HFFc6 (cell line): ENCODE measurements at regions not wholly inside any gene's neighbourhood (a gene's known extent, or its start where the extent isn't known, plus 50 kb on each side); places are given as distances from the start of the nearest gene placed in this dataset.
"Not testable (repeated sequence)": the region's sequence is repeated elsewhere in the genome, so short reads cannot be mapped to it uniquely, and the experiment has no call there.

Experiments
- DNase-seq: peaks from one replicate; pipeline ENCODE4 v3.0.0-alpha.2; 2018
- H3K27ac Mint-ChIP-seq: 2 replicates; pipeline ENCODE4 v1.8.0; 2020; ENCODE audit warnings: mild to moderate bottlenecking, mixed read lengths
- H3K27me3 Mint-ChIP-seq: 2 replicates; pipeline ENCODE4 v1.8.0; 2021; ENCODE audit warnings: mild to moderate bottlenecking, moderate library complexity, mixed read lengths; ENCODE audit not compliant: insufficient read depth
- H3K36me3 Mint-ChIP-seq: 2 replicates; pipeline ENCODE4 v1.8.0; 2021; ENCODE audit warnings: low read depth, mixed read lengths
- H3K4me1 Mint-ChIP-seq: 2 replicates; pipeline ENCODE4 v1.8.0; 2020; ENCODE audit warnings: low read depth, mixed read lengths
- H3K4me3 Mint-ChIP-seq: 2 replicates; pipeline ENCODE4 v1.8.0; 2020; ENCODE audit warnings: mild to moderate bottlenecking, moderate library complexity, mixed read lengths
- H3K9me3 Mint-ChIP-seq: 2 replicates; pipeline ENCODE4 v1.8.0; 2020; ENCODE audit warnings: mild to moderate bottlenecking, mixed read lengths
- TF ChIP-seq, protein P1 (sequence below): fragments of 200-600 bp; sonication (generic); IDR thresholded peaks from 2 replicates; pipeline ENCODE4 v1.5.0; 2021; ENCODE audit warnings: antibody characterized with exemption, mild to moderate bottlenecking

DNA sequence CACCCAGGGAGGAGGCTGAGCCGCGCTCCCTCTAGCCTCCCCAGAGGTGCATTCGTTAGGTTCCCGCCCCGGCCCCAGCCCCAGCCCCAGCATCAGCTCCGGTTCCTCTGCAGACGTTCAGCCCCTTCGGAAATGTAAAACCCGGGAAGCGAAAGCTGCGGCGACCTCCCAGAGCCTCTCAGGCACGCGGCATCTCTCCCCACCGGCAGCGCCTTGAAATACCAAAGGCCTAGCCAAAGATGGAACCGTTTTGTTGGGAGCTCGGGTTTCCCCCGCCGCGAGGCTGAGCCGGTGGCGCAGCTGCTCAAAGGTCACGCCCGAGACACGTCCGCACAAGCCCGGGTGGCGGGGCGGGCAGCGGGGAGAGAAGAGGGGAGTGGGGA, 77.8 kb upstream of the HES1 start:
- Mint-ChIP-seq H3K4me3 (peak overlapping the region; percentile 53), H3K36me3 (no peaks in the 10 kb centered on the region), H3K27me3 (peaks cover 4% of the 10 kb centered on the region; the same call in 1 of the 2 replicates), H3K27ac (peak overlapping the region; percentile 31; the same call in 1 of the 2 replicates), H3K4me1 (peaks cover 8% of the 10 kb centered on the region), H3K9me3 (no peaks in the 10 kb centered on the region)
- DNase-seq = no peak
- TF ChIP-seq, protein P1, sequence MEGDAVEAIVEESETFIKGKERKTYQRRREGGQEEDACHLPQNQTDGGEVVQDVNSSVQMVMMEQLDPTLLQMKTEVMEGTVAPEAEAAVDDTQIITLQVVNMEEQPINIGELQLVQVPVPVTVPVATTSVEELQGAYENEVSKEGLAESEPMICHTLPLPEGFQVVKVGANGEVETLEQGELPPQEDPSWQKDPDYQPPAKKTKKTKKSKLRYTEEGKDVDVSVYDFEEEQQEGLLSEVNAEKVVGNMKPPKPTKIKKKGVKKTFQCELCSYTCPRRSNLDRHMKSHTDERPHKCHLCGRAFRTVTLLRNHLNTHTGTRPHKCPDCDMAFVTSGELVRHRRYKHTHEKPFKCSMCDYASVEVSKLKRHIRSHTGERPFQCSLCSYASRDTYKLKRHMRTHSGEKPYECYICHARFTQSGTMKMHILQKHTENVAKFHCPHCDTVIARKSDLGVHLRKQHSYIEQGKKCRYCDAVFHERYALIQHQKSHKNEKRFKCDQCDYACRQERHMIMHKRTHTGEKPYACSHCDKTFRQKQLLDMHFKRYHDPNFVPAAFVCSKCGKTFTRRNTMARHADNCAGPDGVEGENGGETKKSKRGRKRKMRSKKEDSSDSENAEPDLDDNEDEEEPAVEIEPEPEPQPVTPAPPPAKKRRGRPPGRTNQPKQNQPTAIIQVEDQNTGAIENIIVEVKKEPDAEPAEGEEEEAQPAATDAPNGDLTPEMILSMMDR = no peak

DNA sequence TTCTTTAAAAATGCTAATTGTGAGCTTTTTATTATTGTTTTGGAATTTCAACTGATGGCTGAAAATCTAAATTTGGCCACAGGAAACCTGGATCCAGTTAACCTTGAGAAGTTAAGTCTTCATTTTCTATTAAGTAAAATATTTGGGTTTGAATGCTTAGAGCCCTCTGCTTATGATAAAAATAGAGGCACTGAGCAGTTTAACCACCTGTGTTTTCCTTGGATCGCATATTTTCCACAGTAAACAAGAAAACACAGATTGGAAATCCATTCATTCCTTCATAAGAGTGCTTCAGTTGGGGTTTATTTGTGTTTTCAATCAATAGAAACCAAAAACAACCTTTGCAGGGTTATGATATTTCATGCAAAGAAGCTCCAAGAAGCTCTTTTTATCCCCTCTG, 77.2 kb upstream of the HES1 start:
- H3K4me1 Mint-ChIP-seq = peaks cover 6% of the 10 kb centered on the region
- peak overlapping the region; percentile 53; the same call in 1 of the 2 replicates for H3K4me3 Mint-ChIP-seq
- no peak for DNase-seq

DNA sequence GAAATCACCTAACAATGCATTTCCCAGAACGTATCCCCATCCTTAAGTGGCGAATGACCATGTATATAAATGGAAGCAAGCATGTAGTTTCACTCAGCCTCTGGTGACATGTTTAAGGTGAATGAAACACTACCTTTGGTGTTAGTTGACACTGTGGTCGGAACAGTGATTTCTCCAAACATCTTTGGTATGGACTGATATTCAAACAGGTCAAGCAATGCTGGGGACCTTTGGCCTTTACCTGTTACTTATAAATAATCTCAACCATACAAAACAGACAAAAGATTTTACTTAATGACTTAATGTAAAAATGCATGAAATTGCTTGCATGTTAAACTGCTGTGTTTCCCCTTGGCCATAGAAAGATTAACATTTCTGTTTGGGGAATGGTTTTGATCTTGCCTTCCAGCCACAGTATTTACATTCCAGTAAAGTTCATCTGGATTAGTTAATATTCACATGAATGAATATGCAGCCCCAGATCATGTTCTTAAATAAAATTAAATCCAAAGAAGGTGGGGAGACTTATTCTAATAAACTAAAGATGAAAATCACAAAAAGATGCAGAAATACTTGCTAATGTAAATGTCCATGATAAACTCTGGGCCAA, 74.4 kb upstream of the HES1 start:
- Mint-ChIP-seq H3K36me3 (0 out of 2 replicates have a peak, but pooled peaks cover 4% of the 10 kb centered on the region), H3K9me3 (peaks cover 8% of the 10 kb centered on the region), H3K27me3 (peaks cover 9% of the 10 kb centered on the region), H3K4me3 (no peak overlapping the region), H3K27ac (no peak overlapping the region), H3K4me1 (peaks cover 6% of the 10 kb centered on the region)
- TF ChIP-seq, protein P1 = no peak
- no peak for DNase-seq

More for the DNA sequence above, 77.2 kb upstream of the HES1 start:
- H3K27ac Mint-ChIP-seq = no peak overlapping the region
- TF ChIP-seq, protein P1 = no peak
- H3K27me3 Mint-ChIP-seq = peaks cover 4% of the 10 kb centered on the region
- H3K9me3 Mint-ChIP-seq = no peaks in the 10 kb centered on the region
- H3K36me3 Mint-ChIP-seq = no peaks in the 10 kb centered on the region

DNA sequence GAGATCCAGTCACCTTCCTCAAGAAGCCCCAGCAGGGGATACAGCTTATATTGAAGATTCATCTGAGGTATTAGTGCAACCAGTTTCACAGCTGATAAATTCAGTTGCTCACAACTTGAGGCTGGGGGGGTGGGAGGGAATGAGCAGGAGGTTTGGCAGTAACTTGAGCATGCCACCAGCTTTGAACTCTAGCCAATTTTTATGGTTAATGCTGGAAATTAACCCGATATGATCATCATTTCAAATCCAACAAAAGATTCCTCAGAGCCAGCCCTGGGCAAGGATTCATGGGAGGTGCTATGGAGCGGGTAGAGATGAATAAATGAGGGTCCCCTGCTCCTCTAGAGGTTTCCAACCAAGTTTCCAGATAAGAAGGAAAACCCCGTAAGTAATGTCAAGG, 73.1 kb upstream of the HES1 start:
- H3K9me3 Mint-ChIP-seq = peaks cover 21% of the 10 kb centered on the region
- peaks cover 6% of the 10 kb centered on the region for H3K4me1 Mint-ChIP-seq
- peaks cover 9% of the 10 kb centered on the region for H3K27me3 Mint-ChIP-seq
- TF ChIP-seq, protein P1 = no peak
- H3K4me3 Mint-ChIP-seq = no peak overlapping the region
- peaks cover 12% of the 10 kb centered on the region; the same call in 1 of the 2 replicates for H3K36me3 Mint-ChIP-seq
- no peak for DNase-seq
- H3K27ac Mint-ChIP-seq = no peak overlapping the region

DNA sequence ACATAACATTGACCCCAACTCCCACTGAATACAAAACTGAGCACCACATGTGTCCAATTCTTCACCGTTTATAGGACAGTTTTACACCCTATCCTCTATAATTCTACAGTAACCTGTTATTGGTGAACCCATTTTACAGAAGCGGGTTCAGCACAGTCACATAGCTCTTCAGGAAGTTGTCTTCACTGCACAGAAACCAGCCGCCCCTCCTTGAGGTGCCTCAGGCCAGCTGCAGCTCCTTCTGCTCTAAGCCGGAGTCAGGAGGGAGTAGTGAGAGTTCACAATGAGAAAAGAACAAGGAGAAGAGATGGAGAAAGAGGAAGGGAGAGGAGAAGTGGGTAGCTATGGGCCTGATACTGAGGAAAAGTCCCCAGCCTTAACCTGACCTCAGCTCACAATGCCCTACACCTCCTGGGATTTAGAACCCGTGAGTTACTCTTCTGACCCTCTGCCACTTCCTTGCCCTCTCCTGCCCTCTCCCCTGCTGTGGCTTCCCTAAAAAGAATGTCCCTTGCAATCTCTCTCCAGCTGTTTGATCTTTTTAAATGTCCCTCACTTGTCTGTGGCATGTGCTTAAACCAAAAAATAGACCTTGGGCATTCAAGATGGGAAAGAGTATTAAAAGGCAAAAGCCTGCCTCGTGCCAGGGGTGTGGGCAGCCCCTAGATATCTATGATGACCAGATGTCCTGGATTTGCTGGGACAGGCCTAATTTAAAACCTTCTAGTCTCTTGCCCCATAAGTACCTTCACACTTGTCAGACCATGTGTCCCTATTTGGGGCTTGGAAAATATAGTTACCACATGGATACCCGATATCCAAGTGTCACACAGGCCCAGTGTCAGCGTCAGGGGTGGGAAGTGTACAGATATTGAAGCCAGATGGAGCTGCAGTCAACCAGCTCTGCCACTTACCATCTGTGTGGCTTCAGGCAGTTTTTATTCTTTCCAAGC, 71.3 kb upstream of the HES1 start:
- peaks cover 16% of the 10 kb centered on the region for H3K4me1 Mint-ChIP-seq
- no peak overlapping the region for H3K4me3 Mint-ChIP-seq
- peaks cover 31% of the 10 kb centered on the region for H3K9me3 Mint-ChIP-seq
- H3K36me3 Mint-ChIP-seq = peaks cover 12% of the 10 kb centered on the region; the same call in 1 of the 2 replicates
- H3K27ac Mint-ChIP-seq = no peak overlapping the region
- TF ChIP-seq, protein P1 = no peak
- DNase-seq = no peak
- H3K27me3 Mint-ChIP-seq = peaks cover 9% of the 10 kb centered on the region

DNA sequence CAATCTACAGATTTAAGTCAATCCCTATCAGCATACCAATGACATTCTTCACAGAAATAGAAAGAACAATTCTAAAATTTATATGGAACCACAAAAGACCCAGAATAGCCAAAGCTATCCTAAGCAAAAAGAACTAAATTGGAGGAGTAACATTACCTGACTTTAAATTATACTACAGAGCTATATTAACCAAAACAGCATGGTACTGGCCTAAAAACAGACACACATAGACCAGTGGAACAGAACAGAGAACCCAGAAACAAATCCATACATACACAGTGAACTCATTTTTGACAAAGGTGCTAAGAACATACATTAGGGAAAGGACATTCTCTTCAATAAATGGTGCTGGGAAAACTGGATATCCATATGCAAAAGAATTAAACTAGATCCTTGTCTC, 68.6 kb upstream of the HES1 start:
- H3K27ac Mint-ChIP-seq, DNase-seq, H3K4me3 Mint-ChIP-seq: not testable (repeated sequence)
- H3K36me3 Mint-ChIP-seq = peaks cover 12% of the 10 kb centered on the region; the same call in 1 of the 2 replicates
- H3K4me1 Mint-ChIP-seq = peaks cover 21% of the 10 kb centered on the region
- peaks cover 31% of the 10 kb centered on the region for H3K9me3 Mint-ChIP-seq
- H3K27me3 Mint-ChIP-seq = peaks cover 16% of the 10 kb centered on the region
